HG02884 (cell line): ENCODE measurements at regions not wholly inside any gene's neighbourhood (a gene's known extent, or its start where the extent isn't known, plus 50 kb on each side); places are given as distances from the start of the nearest gene placed in this dataset.
"Not testable (repeated sequence)": the region's sequence is repeated elsewhere in the genome, so short reads cannot be mapped to it uniquely, and the experiment has no call there.

ENCODE experiments used
- ATAC-seq: cut with Tn5 transposase; IDR thresholded peaks from one replicate; pipeline ENCODE4 v1.9.1; 2021; ENCODE audit warnings: mild to moderate bottlenecking, moderate library complexity; ENCODE audit not compliant: unreplicated experiment

DNA sequence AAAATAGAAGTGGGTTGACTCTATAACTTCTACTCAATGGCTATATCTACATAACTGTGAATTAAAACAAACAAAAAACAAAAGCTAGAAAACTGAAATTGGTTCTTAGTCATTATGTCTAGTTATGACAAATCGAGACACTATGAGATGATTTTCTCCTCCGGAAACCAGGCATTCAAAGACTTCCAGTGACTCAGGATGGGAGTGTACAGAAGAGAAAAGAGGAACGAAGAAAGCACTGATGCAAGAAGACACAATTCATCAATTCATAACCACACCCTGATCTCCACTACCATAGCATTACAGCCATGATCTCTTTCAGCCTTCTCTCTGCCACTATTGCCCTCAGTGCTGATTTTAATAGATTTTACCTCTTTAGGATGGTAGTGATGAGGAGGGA lies 253.6 kb downstream of the CBLL2 start:
- ATAC-seq = peak; percentile 99

DNA sequence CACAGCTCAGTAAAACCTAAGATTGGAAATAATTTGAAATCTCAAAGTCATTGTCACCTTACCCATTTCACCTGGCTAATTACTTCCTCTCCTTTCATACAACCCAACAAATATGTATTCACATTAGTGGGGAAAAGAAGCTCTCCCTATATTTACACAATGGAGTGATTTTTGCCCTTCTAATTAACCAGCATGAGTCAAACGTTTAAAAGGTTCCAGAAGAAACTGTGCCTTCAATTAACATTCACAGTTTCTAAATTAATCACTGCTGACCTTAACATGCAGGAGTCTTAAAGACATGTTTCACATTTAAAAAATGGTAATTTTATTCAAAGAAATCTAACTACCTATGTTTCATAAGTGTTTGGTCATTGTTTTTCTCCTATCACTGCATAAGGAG lies 254.6 kb downstream of the CBLL2 start:
- ATAC-seq = no peak

DNA sequence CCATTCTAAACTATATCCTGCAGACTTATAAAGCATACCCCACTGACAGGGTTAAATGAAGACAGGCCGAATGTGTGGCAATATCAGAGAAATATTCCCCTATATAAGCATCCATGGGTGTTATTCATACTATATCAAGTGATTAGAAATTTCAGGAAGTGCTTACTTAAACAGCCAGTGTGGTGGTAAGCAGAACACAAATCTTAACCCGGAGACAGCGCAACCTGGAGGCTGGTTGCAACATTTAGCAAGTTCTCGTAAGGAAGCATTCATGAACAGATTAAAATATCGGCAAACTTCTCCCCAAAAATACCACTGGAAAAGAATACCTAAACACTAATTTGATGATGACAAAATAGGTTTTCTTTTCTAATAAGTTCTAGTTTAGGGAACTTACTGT lies 261.2 kb downstream of the CBLL2 start:
- ATAC-seq = no peak

DNA sequence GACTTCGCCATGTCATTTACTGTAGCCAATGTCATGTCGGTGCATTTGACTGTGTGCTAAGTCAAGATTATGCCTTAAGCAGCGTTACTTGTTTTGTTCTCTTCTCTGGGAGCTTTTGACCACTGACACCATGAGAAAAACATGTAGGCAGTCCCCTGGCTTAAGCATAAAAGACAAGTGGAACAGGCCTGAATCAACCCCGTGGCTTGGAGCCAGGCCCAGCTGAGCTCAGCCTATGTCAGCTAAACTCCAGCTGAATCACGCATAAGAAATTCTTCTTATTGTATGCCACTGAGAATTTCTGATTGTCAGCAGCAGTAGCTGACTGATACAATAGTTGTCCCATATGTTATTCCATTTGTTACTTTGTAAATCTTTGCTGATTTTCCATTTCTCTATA lies 261.9 kb downstream of the CBLL2 start:
- no peak for ATAC-seq

DNA sequence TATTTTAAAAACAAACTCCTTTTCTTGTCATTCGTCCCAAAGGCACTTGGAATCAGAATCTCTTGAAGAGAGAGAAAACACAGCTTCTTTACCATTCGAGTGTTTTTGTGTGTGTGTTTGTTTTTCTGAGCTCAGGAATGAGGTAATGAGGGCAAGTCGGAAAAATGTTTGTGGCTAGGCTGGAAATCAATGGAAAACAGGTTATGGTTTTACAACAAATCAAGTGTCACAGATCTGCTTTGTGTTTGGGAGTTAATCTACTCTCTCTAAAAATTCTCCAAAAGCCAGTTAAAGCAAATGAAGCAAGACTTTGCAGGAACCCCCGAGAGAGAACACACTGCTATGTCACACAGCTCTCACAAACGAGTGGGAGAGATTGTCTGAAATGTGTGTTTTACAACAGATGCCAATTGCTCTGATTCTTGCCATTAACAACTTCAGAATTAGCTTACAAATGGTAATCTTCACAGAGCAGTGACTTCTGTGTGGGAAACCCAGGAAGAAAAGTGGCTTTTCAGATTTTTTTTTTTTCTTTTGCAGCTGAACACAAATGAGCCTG lies 264.1 kb downstream of the CBLL2 start:
- no peak for ATAC-seq

DNA sequence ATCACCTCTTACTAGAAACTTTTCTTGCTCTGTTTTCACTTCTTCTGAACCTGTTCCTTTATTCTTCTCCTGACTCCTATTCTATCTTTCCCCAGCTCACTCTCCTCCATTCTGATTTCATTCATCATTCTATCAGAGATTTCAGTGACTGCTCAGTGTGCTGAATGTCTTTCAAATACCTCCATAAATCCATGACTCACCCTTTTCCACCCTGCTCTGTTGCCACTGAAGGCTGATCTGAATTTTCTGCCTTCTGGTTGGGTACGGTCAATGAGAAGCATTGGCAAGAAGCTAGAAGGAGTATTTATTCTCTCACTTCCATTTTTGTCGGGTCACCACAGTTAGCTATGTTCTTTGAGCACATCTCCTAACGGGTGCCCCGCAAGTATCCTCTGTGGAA lies 265.9 kb downstream of the CBLL2 start:
- no peak for ATAC-seq

DNA sequence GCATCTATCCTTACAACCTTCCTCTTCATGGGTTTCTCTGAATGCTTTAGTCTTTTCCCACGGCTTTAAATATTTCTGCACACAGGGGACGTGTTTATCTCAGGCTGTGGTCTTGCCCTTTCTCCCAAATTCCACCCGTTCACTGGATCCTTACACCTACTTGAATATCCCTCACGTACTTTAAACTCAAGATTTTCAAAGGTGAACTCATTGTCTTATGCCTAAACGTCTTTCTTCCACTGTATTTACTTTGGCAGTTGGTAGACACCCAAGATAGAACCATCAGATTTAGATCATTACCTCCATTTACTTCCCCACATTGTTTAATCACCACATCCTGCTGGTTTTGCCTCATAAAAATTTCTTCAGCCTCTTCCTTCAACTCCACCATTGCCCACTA lies 269.2 kb downstream of the CBLL2 start:
- ATAC-seq = no peak

DNA sequence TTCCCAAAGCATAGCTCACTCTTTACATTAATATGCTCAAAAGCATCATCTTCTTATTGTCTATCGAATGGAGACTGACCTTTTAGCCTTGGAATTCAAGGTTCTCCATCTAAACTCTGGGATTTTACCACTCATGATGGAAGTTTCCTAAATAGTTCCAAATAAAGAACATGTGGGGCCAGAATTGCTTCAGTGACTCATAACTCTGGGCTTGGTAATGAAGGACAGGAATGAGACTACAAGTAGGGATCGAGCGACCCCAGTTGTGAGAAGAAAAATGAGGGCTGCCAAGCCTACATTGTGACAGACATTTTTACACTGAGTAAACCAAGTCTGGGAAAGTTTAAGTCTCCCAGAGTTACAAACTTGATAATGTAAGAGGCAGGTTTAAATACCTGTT lies 269.9 kb downstream of the CBLL2 start:
- ATAC-seq = no peak

DNA sequence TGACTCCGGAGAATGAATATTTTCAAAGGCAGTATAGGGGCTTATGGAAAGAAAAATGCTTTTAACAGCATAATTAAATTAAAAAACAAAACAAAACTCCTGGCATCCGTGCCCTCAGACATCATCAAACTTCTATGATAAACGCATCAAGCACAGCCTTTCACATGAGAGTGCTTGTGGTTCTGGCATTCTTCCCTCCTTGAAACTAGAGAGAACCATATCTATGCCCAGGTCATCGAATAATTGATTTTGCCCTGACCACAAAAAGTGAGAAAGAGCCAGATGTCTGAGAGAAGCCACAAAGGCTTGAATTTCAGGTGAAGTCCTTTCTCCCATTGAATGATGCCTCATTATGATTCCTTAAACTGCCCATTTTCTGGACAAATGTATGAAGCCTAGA lies 286.8 kb downstream of the CBLL2 start:
- ATAC-seq = no peak

DNA sequence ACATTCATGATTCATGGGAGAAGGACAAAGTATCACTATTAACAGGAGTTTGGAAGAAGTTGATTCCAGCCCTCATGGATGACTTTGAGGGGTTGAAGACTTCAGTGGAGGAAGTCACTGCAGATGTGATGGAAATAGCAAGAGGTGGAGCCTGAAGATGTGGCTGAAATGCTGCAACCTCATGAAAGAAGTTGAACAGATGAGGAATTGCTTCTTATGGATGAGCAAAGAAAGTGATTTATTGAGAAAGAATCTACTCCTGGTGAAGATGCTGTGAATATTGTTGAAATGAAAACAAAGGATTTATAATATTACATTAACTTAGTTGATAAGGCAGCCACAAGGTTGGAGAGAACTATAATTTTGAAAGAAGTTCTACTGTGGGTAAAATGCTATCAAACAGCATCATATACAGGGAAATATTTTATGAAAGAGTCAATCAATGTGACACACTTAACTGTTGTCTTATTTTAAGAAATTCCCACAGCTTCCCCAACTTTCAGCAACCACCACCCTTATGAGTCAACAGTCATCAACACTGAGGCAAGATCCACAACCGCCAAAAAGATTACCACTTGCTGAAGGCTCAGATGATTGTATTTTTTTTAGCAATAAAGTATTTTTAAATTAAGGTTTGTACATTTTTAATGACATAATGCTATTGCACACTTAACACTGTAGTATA lies 302.6 kb downstream of the CBLL2 start:
- ATAC-seq = no peak

DNA sequence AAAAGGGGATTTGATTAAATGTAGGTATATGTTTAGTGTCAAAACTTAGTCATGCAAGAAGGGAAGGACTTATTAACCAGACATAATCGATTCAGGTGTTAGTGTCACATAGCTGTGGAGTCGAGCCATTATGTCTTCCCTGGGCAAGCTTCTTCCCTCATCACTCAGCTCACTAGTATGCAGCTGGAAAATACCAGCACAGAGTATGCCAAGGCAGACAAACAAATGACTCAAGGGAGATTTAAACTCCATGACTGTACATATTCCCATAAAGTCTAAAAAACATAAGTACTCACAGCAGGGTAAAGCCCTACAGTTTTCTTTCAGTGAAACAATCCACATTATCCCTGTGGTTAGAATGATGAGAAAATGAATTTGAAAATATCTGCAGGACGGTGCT lies 304.5 kb downstream of the CBLL2 start:
- no peak for ATAC-seq

DNA sequence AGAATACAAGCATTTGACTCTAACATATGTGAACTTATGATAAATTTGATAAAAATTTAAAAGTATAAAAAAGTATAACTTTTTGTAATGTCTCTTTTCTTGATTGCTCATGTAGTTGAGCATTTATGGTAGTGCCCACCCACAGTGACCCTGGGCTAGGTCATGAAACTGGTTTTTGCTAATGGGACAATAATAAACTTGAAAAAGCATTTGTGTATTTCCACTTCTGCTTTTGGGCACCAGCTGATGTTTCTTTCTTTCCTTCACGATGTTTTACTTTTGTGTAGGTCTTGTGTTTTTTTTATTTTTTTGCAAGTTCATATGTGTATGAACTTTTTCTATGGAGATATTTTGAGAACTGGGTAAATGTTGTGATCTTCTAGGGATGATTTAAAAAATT lies 313.1 kb downstream of the CBLL2 start:
- ATAC-seq = peak; percentile 66

DNA sequence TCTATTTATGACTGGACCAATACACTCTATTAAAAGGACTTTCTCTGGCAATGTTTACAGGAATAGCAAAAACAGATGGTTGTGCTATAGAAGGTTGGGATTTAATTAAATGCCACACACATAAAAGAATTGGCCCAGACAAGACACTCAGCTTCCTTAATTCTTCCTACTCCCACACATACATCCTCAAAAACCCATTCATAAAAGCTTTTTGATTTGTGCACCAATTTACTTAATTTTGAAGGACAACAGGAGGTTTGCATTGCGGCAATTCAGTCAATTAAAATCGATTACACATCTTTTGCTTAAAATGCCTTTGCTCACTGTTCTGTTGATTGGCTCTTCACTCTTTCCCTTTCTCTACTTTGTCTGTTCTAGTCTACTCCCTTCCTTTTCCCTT lies 317.1 kb downstream of the CBLL2 start:
- no peak for ATAC-seq

DNA sequence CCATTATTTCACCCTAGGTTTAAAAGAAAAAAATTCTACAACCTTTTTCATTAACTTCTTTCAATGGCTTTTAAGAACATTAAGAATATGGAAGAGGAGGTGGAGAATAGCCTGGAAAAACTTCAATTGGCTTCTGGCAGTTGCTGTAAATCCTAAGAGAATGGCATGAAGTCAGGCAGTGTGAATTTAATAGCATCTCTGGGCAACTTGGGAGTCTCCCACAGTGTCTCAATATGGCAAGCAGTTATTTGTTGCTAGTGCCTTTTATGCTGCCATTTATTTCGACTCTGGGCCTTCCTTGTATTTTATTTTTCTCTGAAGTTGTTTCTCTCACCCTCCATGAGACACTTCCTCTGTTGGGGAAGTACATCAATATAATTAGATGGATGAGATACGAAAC lies 322.1 kb downstream of the CBLL2 start:
- ATAC-seq = no peak

DNA sequence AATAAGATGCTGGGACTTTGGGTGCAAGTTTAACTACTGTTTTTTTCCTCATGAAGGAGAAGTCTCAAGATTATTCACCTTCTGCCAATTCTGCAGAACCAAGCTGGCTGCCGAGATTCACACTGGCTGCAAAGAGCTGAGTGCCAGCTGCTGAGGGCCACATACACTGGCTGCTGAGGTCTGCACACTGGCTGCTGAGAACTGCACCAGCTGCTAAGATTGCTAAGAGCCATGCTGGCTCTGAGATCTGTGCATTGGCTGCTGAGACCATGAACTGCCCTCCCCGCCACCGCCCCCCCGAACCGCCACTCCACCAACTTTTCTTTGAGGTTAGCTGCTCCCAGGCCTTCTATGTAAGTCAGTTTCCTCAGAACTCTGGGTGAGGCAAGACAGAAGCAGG lies 330.3 kb downstream of the CBLL2 start:
- ATAC-seq = no peak

DNA sequence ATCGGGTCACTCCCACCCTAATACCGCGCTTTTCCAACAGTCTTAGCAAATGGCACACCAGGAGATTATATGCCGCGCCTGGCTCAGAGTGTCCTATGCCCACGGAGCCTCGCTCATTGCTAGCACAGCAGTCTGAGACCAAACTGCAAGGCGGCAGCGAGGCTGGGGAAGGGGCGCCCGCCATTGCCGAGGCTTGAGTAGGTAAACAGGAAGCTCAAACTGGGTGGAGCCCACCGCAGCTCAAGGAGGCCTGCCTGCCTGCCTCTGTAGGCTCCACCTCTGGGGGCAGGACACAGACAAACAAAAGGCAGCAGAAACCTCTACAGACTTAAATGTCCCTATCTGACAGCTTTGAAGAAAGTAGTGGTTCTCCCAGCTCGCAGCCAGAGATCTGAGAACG lies 336.7 kb downstream of the CBLL2 start:
- ATAC-seq = not testable (repeated sequence)

DNA sequence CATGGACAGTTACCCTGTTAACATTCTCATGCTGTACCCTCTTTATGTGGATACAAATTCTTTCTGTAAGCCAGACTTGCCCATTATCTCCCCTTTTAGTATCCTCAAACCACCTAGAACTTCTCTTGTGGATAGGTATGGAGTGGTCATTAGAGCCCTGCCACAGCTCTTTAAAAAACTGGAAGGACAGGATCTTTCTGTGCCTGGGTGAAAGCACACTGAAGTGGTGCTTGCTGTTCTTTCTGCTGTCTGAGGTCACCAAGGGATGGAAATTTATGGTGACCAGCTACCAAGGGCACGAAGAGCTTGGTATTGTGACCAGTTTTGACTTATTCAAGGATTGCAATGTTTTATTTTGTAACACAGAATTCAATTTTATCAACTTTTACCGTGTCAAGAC lies 344.2 kb downstream of the CBLL2 start:
- no peak for ATAC-seq

DNA sequence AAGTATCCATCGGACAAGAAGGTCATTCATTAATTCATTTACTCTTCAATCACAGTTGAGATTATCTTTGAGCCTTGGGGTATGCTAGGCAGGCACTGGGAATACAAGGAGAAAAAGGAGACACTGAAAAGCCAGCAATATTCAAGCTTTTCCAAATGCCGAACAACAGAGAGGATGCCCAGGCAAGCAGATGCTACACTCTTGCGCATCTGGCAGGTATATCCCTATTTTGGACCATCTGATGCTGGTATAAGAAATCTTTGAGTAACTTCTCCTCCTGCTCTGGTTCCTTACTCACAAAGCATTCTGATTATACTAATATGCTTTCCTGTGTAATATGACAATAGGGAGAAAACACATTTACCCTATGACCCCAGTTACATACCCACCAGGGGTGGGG lies 354.9 kb downstream of the CBLL2 start:
- no peak for ATAC-seq

DNA sequence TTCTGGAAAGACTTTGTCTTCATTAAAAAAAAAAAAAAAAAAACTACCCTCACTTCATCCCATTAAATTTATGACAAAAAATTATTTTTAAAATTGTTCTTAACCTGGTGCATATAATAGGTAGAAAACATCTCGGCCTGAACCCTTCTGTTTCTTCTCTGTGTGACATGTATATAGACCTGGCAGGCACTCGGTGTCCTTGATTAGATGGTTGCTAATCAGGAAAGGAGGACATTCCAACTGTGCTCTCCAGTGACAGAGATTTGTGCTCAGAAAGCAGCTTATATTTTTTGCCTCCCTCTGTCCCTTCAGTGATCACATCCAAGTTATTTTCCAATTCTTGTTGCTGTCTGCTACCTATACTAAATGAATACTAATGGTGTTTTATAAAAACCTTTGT lies 355.6 kb downstream of the CBLL2 start:
- ATAC-seq = no peak

DNA sequence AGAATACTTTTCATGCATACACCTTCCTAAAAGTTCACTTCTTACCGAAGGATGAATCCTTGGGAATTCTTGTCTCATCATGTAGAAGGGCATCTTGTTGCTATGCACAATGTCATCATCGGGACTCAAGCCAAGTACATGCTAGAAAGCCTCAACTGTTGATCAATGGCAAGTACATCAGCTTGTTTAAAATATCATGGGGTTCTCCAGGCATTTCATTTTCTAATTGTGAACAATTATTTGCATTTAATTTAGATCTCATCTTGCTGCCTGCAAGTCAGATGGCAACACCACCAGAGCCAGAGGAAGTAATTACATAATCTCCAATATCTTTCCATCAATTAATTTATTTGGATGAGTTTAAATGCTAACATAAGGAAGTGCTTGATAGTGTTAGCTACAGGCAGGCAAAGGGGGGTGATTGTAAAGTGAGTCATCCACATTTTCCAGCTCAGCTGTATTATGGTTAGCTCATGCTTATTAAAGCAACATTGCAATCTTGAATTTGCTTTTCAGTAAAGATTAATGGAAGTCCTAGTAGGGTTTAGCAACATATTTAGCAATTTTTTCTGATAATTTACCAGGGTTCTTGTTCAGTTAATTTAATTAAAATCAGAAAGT lies 356.5 kb downstream of the CBLL2 start:
- ATAC-seq = no peak

DNA sequence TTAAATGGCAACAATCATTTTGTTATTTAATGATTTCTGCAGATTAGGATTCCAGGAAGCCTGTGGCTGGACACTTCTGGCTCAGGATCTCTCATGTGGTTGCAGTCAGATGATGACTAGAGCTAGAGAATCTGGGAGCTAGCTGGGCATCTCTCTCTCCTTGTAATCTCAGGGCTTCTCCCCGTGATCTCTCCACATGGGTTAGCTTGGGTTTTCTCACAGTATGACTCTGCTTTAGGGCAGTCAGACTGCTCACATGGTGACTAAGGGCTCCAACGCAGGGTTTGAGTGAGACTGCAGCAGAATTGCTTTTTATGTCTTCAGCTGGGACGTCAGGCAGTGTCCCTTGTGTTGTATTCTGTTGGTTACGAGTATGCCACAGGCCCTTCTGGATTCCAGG lies 361.4 kb downstream of the CBLL2 start:
- no peak for ATAC-seq

DNA sequence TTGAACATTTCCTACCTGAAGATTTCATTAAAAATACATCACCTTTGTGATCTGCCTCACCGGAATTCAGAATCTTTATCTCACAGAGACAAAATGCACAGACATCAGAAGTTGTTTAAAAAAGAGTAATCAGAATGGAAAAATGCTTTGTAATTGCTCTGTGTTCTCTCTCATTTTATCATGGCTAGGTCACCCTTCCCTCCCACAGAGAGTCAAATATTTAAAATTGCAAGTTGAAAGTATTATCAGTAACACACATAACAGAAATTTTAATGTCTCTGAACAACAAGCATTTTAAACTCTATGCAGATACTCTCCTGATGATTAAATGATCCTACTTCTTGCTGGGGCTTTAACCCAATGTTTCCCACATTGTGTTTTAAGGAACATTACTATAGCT lies 362.0 kb downstream of the CBLL2 start:
- no peak for ATAC-seq

DNA sequence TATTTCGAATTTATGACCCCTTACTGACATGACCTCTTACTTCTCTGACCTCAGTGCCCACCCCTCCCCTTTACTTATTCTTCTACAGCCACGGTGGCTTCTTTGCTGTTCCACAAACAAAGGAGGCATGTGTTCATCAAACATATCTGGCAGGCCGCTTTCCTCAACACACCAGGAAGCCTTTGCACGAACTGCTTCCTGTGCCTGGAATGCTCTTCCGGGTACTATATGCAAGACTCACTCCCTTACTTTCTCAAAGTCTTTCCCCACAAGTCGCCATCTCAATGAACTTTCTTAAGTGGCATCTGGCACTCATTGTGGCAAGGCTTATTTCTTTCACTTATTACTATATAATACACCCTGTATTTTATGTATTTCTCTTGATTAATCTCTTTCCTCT lies 351.5 kb upstream of the DDX53 start:
- no peak for ATAC-seq
